Fibroblast of skin of scalp (primary cell): ENCODE measurements at regions not wholly inside any gene's neighbourhood (a gene's known extent, or its start where the extent isn't known, plus 50 kb on each side); places are given as distances from the start of the nearest gene placed in this dataset.

Experiments
- DNase-seq: peaks from one replicate; pipeline ENCODE4 v3.0.0-alpha.2; 2013

GRCh38 chr6:54718541-54719023 is 128.0 kb upstream of the FAM83B start:
- DNase-seq: no peak

- DNase-seq: no peak
Measured at GRCh38 chr6:54719131-54719530, 127.4 kb upstream of the FAM83B start.

- DNase-seq: peak; percentile 12
Measured at GRCh38 chr6:54719633-54720032, 126.9 kb upstream of the FAM83B start.

GRCh38 chr6:54722328-54722727 is 124.2 kb upstream of the FAM83B start:
- no peak for DNase-seq

GRCh38 chr6:54729716-54730115 is 116.9 kb upstream of the FAM83B start:
- no peak for DNase-seq

GRCh38 chr6:54730767-54731630 is 115.6 kb upstream of the FAM83B start:
- DNase-seq: no peak

GRCh38 chr6:54737247-54737646 is 109.3 kb upstream of the FAM83B start:
- DNase-seq: no peak

- no peak for DNase-seq
Measured at GRCh38 chr6:54747955-54748354, 98.6 kb upstream of the FAM83B start.

- DNase-seq: no peak
Measured at GRCh38 chr6:54754406-54754805, 92.2 kb upstream of the FAM83B start.

- DNase-seq: peak; percentile 7
Measured at GRCh38 chr6:54758340-54758739, 88.2 kb upstream of the FAM83B start.

GRCh38 chr6:54768494-54768893 is 78.1 kb upstream of the FAM83B start:
- no peak for DNase-seq

- no peak for DNase-seq
Measured at GRCh38 chr6:54770328-54770727, 76.2 kb upstream of the FAM83B start.

GRCh38 chr6:54771968-54772367 is 74.6 kb upstream of the FAM83B start:
- DNase-seq: no peak

- DNase-seq: no peak
Measured at GRCh38 chr6:54772610-54773009, 74.0 kb upstream of the FAM83B start.

GRCh38 chr6:54775576-54775975 is 71.0 kb upstream of the FAM83B start:
- DNase-seq: peak; percentile 66

GRCh38 chr6:54776891-54777290 is 69.7 kb upstream of the FAM83B start:
- DNase-seq: no peak

GRCh38 chr6:54778731-54779130 is 67.8 kb upstream of the FAM83B start:
- no peak for DNase-seq

GRCh38 chr6:54784011-54784410 is 62.6 kb upstream of the FAM83B start:
- no peak for DNase-seq

GRCh38 chr6:54786154-54786553 is 60.4 kb upstream of the FAM83B start:
- DNase-seq: no peak

GRCh38 chr6:54787825-54788224 is 58.7 kb upstream of the FAM83B start:
- no peak for DNase-seq
